Hematopoietic multipotent progenitor cell treated with erythropoietin and hydrocortisone succinate and interleukin-3 and kit ligand, for 6 days (in vitro differentiated cells): ENCODE measurements at regions not wholly inside any gene's neighbourhood (a gene's known extent, or its start where the extent isn't known, plus 50 kb on each side); places are given as distances from the start of the nearest gene placed in this dataset.

Experiments
- DNase-seq: peaks from one replicate; pipeline ENCODE4 v3.0.0-alpha.2; 2015

DNA sequence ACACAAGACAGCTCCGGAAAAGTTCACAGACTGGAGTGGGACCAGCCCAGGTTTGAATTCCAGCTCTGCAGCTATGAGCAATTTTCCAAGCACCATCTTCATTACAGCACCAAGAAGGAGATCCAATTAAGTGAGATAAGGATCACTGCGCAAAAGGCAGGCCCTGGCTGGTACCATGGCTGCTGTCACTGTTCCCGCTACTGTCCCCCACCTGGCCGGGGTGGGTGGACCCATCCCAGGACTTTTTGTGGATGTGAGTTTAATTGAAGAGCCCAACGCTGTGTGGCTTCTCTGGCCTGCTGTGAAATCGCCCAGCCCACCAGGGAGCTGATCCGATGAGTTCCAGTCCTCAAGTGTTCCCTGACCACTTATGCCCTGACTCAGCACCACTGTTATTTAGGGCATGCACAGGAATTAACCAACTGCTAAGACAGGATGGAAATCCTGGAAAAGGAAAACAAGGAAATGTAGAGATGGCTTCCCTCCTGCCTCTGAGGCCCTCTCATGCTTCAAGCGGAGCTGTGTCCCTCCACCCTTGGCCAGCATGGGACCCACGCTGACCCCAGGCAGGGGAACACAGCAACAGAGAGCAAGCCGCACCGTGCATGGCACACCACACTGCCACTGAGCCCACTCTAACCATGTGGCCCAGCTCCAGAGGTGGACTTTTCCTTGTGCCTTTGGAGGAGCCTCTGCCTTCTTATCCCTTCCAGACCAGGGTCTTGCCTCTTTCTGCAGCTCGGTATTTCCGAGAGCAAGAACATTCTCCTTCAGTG lies 150.0 kb upstream of the CST7 start:
- no peak for DNase-seq

DNA sequence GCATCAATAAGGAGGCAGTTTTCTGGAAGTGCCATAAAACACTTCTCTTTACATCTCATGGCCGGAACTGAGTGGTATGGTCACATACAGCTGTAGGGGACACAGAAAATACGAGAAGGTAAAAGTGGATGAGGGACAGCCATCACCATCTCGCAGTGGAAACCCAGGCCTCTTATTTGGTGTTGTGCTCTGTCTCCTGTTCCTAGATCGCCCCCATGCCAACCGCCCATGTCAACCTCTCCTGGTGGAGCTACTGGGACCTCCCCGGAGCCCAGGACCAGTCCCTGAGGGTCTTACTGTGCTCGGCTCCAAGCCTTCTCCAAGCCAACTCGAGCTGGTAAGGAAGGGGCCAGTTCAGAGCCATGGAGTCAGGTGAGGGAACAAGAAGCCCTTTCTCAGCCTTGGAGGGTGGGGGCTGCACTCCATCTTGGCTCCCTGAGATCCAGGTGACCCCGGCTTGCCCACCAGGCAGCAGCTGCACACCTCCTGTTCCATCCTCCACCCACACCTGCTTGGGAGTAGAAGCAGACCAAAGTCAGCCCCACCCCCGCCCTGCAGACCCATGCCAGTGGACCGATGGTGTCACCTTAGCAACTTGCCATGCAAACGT lies 149.0 kb upstream of the CST7 start:
- DNase-seq: no peak

DNA sequence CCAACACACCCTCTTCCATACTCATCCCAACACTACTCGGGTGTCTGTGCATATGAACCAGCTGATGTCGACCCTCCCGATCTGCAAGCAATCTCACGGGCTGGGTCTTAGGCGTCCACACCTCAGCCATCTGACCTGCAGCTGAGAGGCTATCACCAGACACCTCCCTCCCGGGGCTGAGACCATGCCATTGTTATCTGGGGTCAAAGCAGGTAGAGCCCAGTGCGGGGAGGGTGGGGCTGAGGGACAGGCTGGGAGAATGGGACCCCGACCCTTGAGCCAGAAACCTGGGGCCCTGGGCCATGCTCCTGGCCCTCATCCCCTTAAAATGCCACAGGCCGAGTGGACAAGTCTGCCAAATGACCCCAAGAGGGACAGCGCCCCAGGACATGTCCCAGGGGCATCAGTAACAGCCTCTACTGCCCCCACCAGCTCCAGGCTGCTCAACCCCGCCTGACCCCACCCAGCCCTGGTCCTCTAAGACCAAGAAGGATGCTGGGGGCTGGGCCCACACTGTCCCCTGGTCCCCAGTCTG lies 146.7 kb upstream of the CST7 start:
- DNase-seq: no peak

DNA sequence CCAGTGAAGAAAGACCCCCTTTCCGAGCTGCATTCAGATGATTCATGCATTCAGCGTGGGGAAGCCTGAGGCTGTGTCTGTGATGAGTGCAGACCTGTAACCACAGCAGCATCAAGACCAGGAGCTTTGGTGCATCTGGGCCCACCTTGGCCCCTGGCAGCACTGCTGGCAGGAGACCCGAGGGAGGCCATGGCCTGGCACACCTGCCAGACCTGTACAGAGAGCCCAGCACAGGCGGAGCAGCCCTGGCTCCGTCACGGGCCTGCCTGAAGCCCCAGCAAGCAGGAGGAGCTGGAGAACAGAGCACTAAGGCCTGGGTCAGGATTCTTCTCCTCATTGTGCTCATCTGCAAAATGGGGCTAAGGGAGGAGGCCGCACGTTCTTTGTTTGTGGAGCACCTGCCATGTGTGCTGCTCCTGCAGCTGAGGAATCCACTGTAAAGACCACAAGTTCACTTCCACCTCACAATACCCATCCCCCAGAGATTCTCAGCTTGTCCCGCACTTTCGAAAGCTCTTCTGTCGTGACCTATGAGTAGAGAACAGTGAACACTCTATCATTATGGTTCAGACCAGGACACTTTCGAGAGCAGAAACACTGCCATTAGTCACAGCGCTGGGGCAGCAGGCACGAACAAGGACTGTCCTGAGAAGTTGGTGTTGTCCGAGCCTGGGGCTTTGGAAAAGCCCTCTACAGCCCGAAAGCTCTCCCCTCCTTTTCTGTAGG lies 144.4 kb upstream of the CST7 start:
- no peak for DNase-seq

DNA sequence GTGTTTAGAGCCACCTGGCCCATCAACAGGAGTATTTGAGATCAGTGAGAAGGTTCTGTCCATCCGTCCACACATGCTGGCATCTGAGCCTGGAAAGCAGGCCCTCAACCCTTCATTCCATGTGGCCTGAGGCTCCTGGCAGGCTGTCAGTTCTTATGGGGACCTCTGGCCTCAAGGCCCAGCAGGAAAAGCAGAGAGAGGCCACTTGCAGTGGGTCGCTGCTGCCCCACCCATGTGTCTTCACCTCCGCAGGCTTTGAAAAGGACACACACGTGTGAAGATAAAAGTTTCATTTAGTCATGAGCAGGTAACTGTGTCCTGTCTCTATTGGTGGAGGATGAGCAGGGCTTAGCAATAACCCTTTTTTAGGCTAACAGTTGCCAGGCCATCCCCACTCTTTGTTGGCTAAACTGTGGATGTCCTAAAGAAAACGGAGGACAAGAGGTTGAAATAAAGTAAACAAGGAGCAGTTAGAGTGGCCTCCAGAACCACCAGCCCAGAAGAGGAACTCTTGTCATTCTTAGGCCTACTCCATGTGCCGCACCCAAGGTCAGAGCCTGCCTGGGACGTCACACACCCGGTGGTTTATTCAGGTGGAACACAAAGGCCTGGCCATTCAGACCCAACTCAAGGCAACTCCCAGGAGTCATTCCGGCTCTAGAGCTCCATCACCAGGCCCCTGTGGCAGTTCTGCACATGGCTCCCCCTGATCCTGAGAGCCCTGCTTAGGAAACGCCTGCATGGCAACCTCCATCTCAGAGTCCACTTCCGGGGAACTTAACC lies 143.4 kb upstream of the CST7 start:
- no peak for DNase-seq

DNA sequence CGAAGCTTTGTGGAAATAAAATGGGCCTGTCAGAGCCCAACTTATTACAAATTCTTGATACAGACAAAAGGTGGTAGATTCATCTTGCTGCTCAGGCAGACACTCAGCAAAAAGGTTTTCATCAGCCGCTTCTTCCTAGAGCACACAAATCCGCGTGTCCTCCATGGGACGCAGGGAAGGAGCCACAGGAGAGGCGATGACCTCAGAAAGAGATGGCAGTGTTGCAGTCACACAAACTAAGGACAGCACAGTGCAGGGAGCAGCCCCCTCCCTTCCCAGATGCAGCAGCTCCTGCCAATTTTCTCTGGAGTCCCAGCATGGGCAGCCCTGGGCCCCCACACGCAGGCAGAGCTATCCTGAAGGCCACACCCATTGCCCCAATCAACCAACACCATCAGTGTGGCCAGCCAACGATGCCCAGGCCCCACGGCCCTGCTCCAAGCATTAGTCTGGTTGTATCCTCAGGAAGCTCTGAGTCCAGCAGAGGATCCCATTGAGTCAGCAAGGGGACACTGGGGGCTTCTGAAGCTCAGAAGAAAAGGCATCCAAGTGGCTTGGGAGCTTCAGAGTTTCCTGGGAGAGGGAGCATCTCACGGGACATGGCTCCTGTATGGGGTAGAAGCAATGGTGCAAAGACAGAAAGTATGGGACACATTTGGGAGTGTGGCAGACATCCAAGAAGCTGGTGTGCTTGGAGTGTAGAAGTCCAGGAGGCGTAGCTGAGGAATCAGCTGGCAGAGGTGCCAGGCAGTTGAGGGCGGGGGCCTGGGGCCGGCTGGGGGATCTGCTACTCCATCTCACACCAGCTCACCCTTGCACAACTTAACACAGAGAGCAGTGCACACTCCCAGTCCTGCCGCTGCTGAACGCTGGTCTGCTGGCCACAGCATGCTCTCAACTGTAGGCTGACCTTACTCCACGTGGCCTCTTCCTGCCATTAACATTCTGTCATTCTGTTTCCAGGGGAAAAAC lies 142.1 kb upstream of the CST7 start:
- no peak for DNase-seq

DNA sequence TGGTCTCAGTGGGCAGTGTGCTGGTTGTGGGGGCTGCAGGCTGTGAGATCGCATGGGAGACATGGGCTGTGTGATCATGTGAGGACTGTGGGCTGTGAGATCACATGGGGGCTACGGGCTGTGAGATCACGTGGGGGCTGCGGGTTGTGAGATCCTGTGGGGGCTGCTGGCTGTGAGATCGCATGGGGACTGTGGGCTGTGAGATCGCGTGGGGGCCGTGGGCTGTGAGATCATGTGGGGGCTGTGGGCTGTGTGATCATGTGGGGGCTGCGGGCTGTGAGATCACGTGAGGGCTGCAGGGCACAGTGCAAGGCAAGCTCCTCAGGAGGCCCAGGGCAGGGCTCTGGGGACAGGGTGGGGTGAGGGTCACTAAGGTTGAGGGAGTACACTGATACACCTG lies 140.5 kb upstream of the CST7 start:
- DNase-seq: no peak

DNA sequence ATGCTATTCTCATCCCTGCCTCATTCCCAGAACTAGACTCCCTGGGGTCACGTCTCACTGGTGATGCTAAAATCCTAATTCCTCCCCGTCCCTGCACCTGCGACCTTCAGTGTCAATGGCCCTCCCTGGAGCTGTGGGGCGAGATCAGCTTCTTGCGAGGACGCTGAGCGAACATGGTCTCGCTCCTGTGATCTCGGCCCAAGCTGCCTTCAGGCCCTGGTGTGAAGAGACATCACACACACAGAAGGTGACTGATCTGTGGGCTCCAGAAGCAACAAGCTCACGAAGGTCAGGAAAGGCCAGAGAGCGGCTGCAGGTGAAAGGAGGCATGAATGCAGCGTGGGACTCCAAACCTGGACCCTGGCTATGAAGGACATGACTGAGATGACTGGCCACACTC lies 139.5 kb upstream of the CST7 start:
- no peak for DNase-seq

DNA sequence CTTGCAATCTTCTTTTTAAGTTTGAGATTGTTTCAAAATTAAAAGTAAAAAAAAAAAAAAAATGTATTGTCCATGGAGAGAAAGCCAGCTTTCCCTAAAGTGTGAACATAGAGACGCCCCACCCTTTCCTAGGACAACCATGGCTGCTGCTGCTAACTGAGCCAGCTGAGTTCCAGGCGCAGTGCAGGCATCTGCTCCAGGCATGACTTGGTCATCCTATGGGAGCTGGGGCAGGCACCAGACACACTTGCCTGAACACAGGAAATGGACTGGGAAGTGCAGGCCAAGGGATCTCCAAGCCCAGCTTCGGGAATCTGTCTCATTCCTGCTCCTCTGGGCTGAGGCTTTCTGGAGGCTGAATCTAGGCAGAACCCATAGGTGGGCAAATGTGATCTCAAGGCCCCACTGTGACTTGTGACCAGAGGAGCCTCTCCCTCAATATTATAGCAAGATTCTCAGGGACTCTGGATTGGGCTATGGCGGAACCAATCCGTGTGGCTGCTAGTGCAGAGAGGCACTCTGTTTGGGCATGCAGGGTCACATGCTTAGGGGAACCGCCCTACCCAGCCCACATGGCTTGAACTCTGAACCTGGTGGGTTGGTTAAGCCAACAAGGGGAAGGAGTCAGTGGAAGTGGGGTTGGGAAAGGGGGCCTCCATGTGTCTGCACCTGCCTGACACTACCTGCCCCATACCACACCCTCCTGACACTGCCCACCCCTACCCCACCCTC lies 138.2 kb upstream of the CST7 start:
- no peak for DNase-seq

DNA sequence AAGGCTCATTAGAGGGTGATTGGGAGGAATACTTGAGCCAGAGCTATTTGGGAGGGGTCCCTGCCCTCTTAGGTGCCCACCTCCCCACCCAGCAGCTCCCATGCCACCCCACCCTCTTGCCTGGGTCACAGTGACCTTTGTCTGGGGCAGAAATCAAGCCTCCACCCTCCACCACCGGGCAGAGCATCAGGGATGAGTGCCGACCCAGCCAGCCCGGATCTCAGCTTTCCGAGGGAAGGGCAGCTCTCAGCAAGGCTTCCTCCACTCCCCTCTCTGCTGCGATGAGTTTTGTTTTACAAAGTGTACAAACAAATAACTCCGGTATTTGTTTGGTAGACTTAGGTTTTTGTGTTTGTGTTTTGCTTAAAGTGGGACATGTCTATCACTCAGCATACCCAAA lies 136.7 kb upstream of the CST7 start:
- no peak for DNase-seq

DNA sequence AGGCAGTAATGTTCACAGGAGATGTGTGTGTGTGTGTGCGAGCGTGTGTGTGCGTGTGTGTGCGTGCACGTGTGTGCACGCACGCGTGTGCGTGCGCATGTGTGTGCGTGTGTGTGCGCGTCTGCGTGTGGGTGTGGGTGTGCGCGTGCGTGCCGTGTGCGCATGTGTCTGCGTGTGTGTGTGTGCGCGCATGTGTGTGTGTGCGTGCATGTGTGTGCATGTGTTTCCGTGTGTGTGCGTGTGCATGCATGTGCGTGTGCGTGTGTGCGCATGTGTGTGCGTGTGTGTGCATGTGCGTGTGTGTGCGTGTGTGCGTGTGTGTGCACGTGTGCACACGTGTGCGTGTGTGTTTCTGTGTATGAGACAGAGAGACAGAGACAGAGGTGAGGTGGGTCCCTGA lies 136.0 kb upstream of the CST7 start:
- DNase-seq: no peak

DNA sequence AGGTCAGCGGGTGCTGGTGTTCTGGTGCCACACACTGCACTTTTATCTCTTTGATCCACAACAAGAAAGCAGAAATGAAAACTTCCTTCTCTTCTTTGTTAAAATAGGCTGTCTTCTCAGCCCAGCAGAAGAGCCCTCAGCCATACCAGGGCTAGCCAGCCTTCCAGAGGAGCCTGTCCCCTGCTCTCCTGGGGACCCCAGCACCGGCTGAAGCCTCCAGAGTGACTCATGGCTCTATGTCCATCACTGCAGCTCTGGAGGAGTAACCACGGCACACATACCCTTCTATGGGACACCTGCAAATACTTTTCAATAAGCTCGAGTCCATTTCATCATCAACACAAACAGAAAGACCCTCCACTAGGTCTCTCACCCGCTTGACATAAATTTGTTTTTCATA lies 135.6 kb upstream of the CST7 start:
- DNase-seq: no peak

DNA sequence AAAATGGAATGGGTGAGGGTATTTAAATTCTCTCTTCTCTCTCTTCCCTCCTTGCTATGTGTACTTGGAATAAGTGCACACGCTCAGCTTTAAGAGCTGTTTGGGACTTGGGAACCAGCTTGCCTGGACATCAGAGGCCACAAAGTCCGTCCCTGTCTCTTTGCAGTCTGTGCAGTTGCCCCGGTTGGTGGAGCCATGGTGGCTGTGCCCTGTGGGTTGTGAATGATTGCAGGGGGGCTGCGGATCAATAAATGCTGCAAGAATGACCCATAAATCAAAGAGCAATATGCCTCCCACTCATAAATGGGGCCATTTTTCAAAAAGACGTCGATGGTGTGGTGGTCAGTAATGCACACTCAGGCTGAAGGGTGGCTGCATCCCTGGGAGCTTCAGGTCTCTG lies 135.1 kb upstream of the CST7 start:
- DNase-seq: no peak

DNA sequence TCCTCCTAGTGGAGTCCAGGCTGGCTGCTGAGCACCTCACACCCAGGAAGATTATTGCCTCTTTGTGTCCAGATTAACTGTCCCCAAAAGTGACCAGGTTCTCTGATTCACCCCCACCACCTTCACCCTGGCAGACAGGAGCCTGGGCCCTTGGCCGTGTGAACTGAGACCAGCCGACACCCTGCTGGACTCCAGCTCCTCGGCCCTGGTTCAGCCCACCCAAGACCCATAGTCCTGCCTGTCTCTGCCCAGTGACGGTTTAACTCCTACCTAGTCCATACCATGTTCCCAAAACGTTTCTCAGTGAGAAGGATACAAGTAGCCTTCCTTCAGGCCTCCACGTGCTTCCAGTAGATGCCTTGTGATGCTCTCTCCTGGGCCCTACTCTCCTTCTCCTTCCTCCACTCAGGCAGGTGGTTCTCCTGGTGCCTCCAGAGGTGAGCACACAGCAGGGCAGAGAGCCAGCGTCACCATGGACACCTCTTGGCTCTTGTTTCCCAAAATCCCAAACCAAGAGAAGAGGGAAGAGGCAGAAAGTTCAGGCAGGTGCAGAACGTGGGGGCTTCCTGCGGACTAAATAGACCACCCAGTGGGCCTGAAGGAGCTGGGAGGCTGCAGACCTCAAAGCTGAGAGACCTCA lies 134.4 kb upstream of the CST7 start:
- DNase-seq: no peak

DNA sequence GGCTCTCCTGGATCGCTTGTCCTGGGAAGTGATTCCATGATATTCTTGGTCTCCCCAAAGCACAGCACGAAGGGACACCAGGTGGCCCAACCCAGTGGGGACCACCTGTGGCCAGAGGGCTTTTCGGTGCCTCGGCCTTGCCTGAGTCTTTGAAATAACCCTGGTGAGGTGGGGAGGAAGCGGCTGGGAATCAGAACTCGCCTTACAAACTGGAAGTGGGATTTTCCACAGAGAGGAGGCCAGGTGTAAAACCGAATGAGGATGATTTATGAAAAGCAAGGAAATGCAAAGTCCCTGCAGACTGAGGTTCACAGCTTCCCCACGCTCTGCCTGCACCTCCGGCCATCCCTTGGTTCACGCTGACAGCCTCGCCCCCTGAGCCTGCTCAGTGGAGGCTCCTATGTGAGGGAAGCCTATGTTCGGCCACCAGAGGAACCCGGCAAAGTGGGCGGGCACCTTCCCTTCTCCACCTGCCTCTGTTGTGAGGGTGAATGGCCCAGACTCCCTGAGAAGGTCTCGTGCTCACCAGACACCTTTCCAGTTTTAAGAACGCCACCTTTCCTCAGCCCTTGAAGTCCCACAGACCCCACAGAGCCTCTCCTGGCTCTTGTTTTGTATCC lies 133.8 kb upstream of the CST7 start:
- DNase-seq: no peak

DNA sequence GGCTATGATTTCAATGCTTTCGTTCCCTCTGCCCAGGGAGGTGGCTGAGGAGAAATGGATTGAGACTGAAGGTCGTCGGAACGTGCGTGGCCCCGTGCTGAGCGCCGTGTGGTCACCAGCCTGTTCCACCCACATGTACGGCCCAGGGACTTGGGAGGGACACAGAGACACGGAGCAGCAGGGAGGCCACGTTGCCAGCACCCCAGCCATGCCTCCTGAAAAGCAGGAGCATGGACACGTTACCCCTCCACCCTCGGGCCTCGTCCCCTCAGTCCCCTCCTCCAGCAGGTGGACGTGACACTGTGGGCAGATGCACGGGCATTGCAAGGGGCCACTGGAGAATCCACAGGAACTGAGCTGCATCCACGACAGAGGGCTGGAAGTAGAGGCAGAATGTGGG lies 133.1 kb upstream of the CST7 start:
- DNase-seq: no peak

DNA sequence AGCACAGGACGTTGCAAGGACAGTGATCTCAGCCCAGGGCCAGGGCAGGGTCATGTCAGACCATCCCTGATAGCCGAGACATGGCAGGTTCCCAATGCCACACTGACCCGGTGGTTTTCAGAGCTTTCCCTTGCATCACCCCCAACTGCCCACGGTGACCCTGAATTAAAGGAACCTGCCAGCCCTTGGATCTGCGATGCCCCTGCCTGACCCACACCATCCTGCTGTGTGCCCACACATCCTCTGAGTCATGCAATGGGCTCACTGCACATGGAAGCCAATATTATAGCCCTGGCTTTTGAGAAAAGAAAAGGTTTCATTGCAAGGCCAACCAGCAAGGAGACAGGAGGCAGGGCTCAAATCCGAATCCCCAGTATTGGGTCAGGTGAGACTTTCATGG lies 132.6 kb upstream of the CST7 start:
- no peak for DNase-seq

DNA sequence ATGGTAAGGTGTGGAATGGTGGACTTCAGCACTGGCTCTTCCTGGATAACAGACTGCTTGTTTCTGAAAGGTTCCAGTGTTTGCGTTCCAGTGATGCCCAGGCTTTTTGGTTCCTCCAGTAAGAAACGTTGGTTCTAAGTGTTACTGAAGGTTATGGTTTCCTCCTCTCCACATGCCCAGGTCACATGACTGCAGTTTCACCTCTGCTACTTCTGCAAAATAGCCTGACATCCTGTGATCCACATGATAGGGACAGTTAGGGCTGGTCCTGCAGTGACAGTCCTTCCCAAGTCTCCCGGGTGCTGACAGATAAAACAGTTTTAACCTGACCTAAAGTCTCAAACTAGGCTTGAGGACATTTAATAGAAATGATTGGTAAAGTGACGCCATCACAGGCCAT lies 132.2 kb upstream of the CST7 start:
- peak; percentile 26 for DNase-seq

DNA sequence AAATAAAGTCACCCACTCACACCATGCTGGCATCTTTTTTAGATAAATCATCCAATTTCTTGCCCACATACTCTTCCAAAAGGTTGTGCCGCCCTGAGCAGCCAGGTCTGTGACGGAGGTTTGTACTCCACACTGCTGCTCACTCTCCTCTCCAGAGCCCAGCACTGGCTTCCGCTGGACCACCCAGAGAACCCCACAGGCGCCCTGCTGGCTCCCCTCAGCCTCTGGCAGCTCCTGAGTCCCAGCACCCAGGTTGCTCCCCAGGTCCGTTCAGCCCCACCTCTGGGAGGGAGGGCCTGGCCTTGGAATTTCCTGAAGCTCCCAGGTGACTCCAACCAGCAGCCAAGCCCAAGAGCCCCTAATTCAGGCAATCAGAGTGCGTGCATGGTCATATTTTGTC lies 131.7 kb upstream of the CST7 start:
- DNase-seq: no peak

DNA sequence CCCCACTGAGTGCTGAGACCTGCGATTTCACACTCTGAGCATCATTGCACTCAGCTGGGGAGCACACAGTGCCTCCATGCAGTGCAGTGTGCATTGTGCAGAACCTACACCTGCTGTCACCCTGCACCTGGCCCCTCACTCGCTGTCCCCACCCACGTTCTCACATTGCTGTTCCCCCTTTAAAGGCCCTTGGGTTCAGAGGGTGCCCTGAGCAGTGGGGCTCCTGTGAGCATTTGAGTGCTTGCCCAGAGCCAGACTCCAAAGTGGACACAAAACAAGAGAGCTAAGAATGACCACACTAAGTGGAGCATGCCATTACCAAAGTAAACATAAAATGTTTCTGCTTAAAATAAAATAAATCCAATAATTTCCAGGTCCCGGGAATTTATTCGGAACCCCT lies 131.0 kb upstream of the CST7 start:
- no peak for DNase-seq
